Duodenal mucosa (tissue), 2 donors: ENCODE measurements at regions not wholly inside any gene's neighbourhood (a gene's known extent, or its start where the extent isn't known, plus 50 kb on each side); places are given as distances from the start of the nearest gene placed in this dataset.

Experiments used
- H3K27ac ChIP-seq: one replicate; pipeline ENCODE4 v1.7.0; 2013; ENCODE audit warnings: low read depth, low read length
- H3K27me3 ChIP-seq, 2 donors: one replicate each; pipeline ENCODE4 v1.7.0; 2013; ENCODE audit warnings: low read length in 2 of 2, control low read depth in 1 of 2; ENCODE audit not compliant: insufficient read depth in 2 of 2, control insufficient read depth in 1 of 2
- H3K36me3 ChIP-seq, 2 donors: one replicate each; pipeline ENCODE4 v1.7.0; 2013; ENCODE audit warnings: low read length in 2 of 2, control low read depth in 1 of 2; ENCODE audit not compliant: insufficient read depth in 2 of 2, control insufficient read depth in 1 of 2
- H3K4me1 ChIP-seq, 2 donors: one replicate each; pipeline ENCODE4 v1.7.0; 2013; ENCODE audit warnings: low read length in 2 of 2, control low read depth in 1 of 2; ENCODE audit not compliant: insufficient read depth in 2 of 2, control insufficient read depth in 1 of 2
- H3K4me3 ChIP-seq, 2 donors: one replicate each; pipeline ENCODE4 v1.7.0; 2013; ENCODE audit warnings: low read length in 2 of 2, low read depth in 1 of 2
- H3K9ac ChIP-seq, 2 donors: one replicate each; pipeline ENCODE4 v1.7.0; 2013; ENCODE audit warnings: low read length in 2 of 2, low read depth in 1 of 2
- H3K9me3 ChIP-seq, 2 donors: one replicate each; pipeline ENCODE4 v1.7.0; 2013; ENCODE audit warnings: low read length in 2 of 2, control low read depth in 1 of 2; ENCODE audit not compliant: control insufficient read depth in 1 of 2

DNA sequence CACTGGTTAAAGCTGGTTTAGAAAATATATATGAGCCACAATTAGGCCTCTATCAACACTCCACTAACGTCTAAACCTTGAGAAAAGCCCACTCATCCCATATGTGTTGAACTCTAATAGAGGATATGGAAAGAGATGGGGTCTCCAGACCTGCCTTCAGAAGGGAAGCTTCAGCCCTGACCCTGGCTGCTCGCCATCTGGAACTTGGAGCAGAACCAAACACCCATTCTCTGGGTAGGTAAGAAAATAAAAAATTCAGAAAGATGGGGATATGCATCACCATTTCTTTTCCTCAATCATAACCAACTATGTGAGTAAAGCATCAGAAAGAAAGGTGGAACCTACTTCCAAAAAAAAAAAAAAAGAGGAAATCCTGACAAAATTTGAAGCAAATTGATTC lies 666.2 kb downstream of the PTPRC start:
- no peaks in the 10 kb centered on the region for H3K27me3 ChIP-seq
- H3K36me3 ChIP-seq, result no peaks in the 10 kb centered on the region
- no peaks in the 10 kb centered on the region for H3K4me1 ChIP-seq
- no peak overlapping the region for H3K4me3 ChIP-seq
- no peak overlapping the region for H3K9ac ChIP-seq
- no peak overlapping the region for H3K27ac ChIP-seq
- no peaks in the 10 kb centered on the region for H3K9me3 ChIP-seq

DNA sequence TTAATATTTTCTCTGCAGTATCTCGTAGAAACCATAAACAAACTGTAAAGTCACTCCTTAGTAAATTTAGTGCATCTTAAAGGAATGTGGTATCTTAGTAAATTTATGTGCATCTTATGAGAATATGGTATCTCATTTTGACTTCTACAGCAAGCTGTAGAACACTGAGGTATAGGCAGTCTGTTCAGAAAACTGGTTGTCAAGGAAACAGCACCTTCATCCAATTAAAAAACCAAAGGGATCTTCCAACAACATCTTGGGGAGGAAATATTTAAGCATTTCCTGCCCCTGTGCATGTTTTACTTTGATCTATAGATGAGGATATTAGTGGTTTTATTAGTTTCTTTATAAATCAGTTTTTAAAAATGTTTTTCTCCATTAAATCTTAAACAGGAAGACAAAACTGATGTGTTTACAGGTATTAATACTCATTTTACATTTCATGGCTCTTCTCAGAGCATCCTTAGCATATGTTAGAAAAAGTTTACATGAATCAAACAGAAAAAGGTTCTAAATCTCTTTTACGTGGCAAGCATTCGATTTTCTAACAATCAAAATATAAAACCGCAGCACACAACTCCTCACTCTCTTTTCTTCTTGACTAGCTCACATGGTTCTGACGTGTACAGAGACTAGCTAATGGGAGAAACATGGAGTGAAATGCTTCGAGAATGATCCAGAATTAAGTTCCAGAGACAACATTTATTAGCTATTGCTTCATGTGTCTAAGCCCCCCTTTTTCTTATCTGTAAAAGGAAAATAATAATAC lies 668.8 kb downstream of the PTPRC start:
- no peaks in the 10 kb centered on the region for H3K36me3 ChIP-seq
- no peaks in the 10 kb centered on the region for H3K4me1 ChIP-seq
- no peak overlapping the region for H3K9ac ChIP-seq
- H3K9me3 ChIP-seq, result no peaks in the 10 kb centered on the region
- H3K27me3 ChIP-seq, result no peaks in the 10 kb centered on the region
- H3K4me3 ChIP-seq, result no peak overlapping the region
- H3K27ac ChIP-seq, result no peak overlapping the region

DNA sequence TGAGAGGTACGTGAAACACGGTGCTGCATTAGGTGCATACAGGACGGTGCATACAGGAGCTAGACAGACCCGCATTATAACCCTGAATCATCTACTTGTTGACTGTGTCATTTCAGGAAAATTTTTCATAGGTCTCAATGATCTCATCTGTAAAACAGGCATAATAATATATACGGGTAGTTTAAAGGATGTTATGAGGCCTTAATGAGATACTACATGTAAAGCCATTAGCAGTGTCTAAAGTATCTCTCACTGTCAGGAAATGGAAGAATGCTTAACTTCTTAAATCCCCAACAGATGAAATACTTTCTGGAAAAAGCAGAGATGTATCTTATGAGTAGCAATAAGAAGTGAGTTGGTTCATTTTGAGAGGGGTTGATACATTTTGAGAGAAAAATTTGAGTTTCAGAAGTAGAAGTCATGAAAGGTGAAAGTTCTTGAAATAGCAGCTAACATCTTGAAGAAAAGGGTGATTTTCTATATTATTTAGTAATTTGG lies 669.6 kb downstream of the PTPRC start:
- H3K36me3 ChIP-seq, result no peaks in the 10 kb centered on the region

DNA sequence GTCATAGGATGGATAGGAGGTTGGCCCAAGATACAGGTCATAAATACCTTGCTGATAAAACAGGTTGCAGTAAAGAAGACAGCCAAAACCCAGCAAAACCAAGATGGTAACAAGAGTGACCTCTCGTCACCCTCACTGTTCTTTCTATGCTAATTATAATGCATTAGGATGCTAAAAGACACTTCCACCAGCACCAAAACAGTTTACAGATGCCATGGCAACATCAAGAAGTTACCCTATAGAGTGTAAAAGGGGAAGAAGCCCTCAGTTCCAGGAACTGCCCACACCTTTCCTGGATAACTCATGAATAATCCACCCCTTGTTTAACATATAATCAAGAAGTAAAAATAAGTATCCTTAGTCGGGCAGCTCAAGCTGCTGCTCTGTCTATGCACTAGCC lies 671.9 kb downstream of the PTPRC start:
- Histone ChIP-seq H3K27me3 (no peaks in the 10 kb centered on the region), H3K4me3 (no peak overlapping the region), H3K4me1 (no peaks in the 10 kb centered on the region), H3K27ac (no peak overlapping the region), H3K9ac (no peak overlapping the region), H3K9me3 (no peaks in the 10 kb centered on the region), H3K36me3 (no peaks in the 10 kb centered on the region)

More for the DNA sequence above, 669.6 kb downstream of the PTPRC start:
- no peak overlapping the region for H3K27ac ChIP-seq
- H3K9ac ChIP-seq, result no peak overlapping the region
- H3K4me1 ChIP-seq, result no peaks in the 10 kb centered on the region
- no peak overlapping the region for H3K4me3 ChIP-seq
- H3K9me3 ChIP-seq, result no peaks in the 10 kb centered on the region
- H3K27me3 ChIP-seq, result no peaks in the 10 kb centered on the region

DNA sequence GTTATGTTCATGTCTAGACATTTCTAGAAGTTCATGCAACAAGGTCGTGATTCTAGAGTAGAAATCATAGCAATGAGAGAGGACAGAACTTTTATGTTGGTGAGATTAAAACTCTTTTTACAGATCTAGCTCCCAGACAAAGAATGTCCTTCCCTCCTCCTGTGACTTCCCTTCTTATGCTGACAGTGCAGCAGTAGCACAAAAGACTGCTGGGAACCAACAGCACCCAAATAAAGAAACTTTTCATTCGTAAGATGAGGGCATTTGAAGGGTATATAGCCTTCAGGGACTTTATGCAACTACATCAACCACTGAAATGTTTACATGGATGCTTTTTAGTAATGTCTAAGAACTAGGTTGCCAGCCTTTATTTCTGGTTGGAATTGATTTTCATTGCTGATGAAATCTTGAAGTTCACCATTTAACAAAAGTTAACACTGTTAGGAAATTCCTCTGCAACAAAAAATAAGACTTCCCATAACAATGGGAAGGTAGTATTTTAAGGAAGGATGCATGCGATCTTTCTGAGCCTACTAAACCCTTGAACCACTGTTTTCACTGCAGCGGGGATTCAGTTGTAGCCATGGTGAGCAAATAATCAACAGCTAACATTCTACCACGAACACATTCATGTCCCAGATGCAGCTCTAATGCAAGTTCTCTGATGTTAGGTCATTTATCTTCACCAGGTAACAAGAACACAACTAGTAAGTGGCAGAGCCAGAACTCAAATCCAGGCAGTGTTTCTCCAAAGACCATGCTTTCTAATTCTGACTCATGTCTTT lies 672.8 kb downstream of the PTPRC start:
- H3K27me3 ChIP-seq, result no peaks in the 10 kb centered on the region
- H3K27ac ChIP-seq, result no peak overlapping the region
- H3K36me3 ChIP-seq, result no peaks in the 10 kb centered on the region
- H3K4me3 ChIP-seq, result no peak overlapping the region
- no peaks in the 10 kb centered on the region for H3K9me3 ChIP-seq
- H3K9ac ChIP-seq, result no peak overlapping the region
- H3K4me1 ChIP-seq, result no peaks in the 10 kb centered on the region

DNA sequence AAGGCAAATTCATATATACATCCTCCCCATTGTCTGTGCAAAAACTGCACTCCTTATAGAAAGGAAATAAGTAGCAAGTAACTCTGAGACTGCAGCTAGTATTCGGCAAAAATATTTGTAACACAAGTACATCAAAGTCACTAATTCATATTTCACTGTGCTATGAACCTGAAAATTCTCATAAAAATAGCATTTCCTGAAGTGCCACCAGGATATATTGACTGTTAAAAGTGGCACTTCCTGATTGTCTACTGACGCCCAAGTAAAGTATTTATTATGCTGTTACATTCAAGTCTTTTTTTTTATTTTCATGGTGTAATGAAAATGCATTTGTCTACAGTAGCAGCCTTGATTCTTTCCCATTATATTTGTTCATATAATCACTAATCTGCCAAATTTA lies 673.8 kb downstream of the PTPRC start:
- Histone ChIP-seq H3K27ac (no peak overlapping the region), H3K4me1 (no peaks in the 10 kb centered on the region), H3K9me3 (no peaks in the 10 kb centered on the region), H3K27me3 (no peaks in the 10 kb centered on the region), H3K4me3 (no peak overlapping the region), H3K36me3 (no peaks in the 10 kb centered on the region), H3K9ac (no peak overlapping the region)

DNA sequence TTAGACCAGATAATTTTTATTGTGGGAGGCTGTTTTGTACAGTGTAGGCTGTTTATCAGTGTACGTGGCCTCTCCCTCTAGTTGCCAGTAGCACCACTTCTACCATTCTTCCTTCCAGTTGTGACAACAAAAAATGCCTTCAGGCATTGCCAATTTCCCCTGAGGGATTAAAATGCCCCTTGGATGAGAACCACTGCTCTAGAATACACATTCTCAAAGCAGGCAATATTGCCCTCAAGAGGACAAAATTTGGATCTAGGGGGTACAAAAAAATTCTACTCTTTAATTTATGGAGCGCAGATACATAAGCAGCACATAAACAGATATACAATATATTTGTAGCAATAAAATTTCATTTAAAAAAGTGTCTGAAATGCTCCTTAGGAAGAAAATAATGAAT lies 674.6 kb downstream of the PTPRC start:
- Histone ChIP-seq H3K27ac (no peak overlapping the region), H3K4me1 (no peaks in the 10 kb centered on the region), H3K36me3 (no peaks in the 10 kb centered on the region), H3K27me3 (no peaks in the 10 kb centered on the region), H3K4me3 (no peak overlapping the region), H3K9ac (no peak overlapping the region), H3K9me3 (no peaks in the 10 kb centered on the region)

DNA sequence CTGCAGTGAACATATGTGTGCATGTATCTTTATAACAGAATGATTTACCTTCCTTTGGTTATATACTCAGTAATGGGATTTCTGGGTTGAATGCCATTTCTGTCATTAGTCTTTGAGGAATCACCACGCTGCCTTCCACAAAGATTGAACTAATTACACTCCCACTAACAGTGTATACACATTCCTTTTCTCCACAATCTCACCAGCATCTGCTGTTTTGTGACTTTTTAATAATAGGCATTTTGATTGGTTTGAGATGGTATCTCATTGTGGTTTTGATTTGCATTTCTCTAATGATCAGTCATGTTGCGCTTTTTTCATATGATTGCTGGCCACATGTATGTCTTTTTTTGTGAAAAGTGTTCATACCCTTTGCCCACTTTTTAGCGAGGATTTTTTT lies 680.5 kb downstream of the PTPRC start:
- Histone ChIP-seq H3K4me3 (no peak overlapping the region), H3K27ac (no peak overlapping the region), H3K36me3 (no peaks in the 10 kb centered on the region), H3K9me3 (no peaks in the 10 kb centered on the region), H3K27me3 (no peaks in the 10 kb centered on the region), H3K4me1 (no peaks in the 10 kb centered on the region), H3K9ac (no peak overlapping the region)

DNA sequence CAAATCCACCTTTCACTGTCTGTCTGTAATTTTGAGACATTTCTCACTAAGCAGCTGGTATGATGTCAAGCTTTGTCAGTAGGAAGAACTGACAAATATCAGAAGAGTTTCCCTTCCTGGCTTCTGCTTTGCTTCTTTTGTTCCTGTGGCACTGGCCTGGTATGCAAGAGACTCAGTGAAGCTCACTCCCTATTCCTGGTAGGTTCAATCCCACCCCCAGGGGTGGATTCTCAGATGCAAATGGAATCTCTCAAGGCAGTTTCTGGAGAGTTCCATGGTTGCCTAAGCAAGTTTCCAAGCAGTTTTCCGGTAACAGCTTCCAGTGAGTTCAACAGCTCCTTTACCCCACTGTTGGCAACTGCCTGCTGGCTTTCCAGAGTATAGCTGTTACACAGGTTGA lies 683.4 kb downstream of the PTPRC start:
- peaks cover 0 to 4% of the 10 kb centered on the region in 2 donors for H3K9me3 ChIP-seq
- no peak overlapping the region for H3K27ac ChIP-seq
- no peaks in the 10 kb centered on the region for H3K36me3 ChIP-seq
- no peaks in the 10 kb centered on the region for H3K27me3 ChIP-seq
- H3K9ac ChIP-seq, result no peak overlapping the region
- no peaks in the 10 kb centered on the region for H3K4me1 ChIP-seq
- no peak overlapping the region for H3K4me3 ChIP-seq

DNA sequence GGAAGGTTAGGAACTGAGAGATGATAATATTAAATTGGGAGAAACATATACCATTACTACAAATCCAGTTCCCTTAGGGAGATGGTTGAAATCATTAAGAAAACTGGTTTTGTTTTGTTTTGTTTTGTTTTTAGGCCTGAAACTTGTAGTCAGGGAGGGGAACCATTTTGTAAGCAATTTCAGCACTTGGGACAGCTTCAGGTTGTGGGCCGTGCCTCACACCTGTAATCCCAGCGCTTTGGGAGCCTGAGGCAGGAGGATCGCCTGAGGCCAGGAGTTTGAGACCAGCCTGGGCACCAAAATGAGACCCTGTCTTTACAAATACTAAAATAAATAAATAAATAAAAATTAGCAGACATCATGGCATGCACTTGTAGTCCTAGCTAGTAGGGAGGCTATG lies 694.3 kb upstream of the NR5A2 start:
- H3K9ac ChIP-seq, result no peak overlapping the region
- no peaks in the 10 kb centered on the region for H3K4me1 ChIP-seq
- H3K27me3 ChIP-seq, result no peaks in the 10 kb centered on the region
- no peaks in the 10 kb centered on the region for H3K36me3 ChIP-seq
- H3K27ac ChIP-seq, result no peak overlapping the region
- H3K9me3 ChIP-seq, result no peaks in the 10 kb centered on the region
- no peak overlapping the region for H3K4me3 ChIP-seq
